ENCODE measurements at regions not wholly inside any gene's neighbourhood (a gene's known extent, or its start where the extent isn't known, plus 50 kb on each side); places are given as distances from the start of the nearest gene placed in this dataset.

DNA sequence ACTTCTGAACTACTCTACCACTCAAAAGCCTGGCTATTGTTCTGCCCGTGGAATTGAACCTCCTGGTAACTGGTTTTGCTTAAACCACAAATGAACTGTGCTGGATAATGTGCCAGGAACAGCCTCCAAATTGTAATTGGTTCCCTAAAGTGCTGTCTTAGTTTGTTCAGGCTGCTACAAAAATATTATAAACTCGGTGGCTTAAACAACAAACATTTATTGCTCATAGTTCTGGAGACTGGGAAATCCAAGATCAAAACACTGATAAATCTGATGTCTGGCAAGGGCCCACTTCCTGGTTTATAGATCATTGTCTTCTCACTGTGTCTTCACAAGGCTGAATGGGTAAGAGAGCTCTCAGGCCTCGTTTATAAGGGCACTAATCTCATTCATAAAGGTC, 149.2 kb upstream of the NCKAP5 start:
- DNase-seq (ENCODE audit: low read depth in 2 of 2, low spot score in 1 of 2), result no peak

- DNase-seq (ENCODE audit: low read depth in 2 of 2, low spot score in 1 of 2), result no peak
Measured at GRCh38 chr2:133718688-133719201, 150.5 kb upstream of the NCKAP5 start.

GRCh38 chr2:133720429-133720828, 152.2 kb upstream of the NCKAP5 start:
- no peak for DNase-seq (ENCODE audit: low read depth in 2 of 2, low spot score in 1 of 2)

DNA sequence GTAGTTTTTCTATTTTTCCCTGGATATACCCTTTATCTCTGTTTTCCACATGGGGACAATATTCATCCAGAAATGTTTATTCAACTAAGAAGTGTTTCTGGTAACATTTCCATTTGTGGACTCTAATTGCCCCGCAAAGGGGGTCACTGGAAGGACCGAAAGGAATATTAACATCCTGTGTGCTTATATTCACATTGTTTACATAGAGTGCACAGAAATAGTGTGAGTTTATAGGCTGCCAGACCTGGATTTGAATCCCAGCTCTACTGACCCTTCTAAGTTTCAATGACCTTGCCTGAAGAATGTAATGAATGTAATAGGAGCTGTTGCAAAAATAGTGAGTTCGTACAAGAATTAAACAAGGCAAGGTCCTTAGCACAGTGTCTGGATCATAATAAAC, 152.9 kb upstream of the NCKAP5 start:
- DNase-seq (ENCODE audit: low read depth in 2 of 2, low spot score in 1 of 2), result no peak

DNA sequence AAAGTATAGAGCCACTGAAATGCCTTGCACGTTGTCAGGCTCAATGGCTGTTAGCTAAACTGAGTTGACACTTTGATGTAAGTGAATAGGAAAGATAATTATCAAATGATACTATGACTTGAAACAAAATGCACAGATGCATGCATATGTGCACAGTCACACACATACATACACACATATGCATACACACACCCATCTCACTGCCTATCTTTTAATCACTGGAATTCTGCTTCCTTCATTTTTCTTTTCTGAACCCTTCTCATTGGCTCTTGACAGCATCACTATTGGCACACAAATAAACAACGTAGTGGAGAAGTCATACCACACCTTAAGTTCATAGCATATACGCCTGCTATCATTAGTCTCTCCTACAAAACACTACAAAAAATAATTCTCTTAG, 154.9 kb upstream of the NCKAP5 start:
- no peak for DNase-seq (ENCODE audit: low read depth in 2 of 2, low spot score in 1 of 2)

GRCh38 chr2:133726973-133727372, 158.7 kb upstream of the NCKAP5 start:
- DNase-seq (ENCODE audit: low read depth in 2 of 2, low spot score in 1 of 2), result no peak

DNA sequence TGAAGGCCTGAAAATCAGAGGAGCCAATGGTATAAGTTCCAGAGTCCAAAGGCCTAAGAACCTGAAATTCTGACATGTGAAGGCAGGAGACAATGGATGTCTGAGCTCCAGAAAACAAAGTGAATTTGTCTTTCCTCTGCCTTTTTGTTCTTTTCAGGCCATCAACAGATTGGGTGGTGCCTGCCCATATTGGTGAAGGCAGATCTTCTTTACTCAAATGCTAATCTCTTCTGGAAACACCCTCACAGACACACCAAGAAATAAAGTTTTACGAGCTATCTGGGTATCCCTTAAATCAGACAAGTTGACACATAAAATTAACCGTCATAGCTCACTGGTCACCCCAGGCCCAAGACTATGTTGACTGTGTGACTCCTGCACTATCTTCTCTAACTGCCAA, 163.8 kb upstream of the NCKAP5 start:
- no peak for DNase-seq (ENCODE audit: low read depth in 2 of 2, low spot score in 1 of 2)

GRCh38 chr2:133732982-133733900, 165.0 kb upstream of the NCKAP5 start:
- no peak for DNase-seq (ENCODE audit: low read depth in 2 of 2, low spot score in 1 of 2)

- DNase-seq (ENCODE audit: low read depth in 2 of 2, low spot score in 1 of 2), result no peak
Measured at GRCh38 chr2:133733901-133734255, 165.6 kb upstream of the NCKAP5 start.

GRCh38 chr2:133734716-133735495, 166.6 kb upstream of the NCKAP5 start:
- DNase-seq (ENCODE audit: low read depth in 2 of 2, low spot score in 1 of 2), result no peak

DNA sequence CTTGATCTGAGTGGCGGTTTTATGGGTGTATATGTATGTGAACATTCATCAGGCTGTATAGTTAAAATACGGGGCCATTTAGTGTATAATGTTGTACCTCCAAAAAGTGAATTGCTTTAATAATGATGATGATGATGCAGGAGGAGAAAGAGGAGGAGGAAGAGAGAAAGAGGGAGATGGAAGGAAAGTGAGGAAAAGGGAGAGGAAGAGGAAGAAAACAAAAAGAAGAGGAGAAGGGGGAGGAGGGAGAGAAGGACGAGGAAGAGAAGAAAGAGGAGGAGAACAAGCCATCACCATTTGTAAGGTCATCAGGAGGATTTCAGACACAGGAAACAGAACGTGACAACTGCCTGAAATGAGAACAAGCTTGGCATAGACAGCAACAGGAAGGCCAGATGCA, 168.4 kb upstream of the NCKAP5 start:
- no peak for DNase-seq (ENCODE audit: low read depth in 2 of 2, low spot score in 1 of 2)

GRCh38 chr2:133737242-133737993, 169.2 kb upstream of the NCKAP5 start:
- DNase-seq (ENCODE audit: low read depth in 2 of 2, low spot score in 1 of 2), result no peak

GRCh38 chr2:133739039-133739438, 170.8 kb upstream of the NCKAP5 start:
- DNase-seq (ENCODE audit: low read depth in 2 of 2, low spot score in 1 of 2), result no peak

GRCh38 chr2:133740500-133740899, 172.2 kb upstream of the NCKAP5 start:
- no peak for DNase-seq (ENCODE audit: low read depth in 2 of 2, low spot score in 1 of 2)

DNA sequence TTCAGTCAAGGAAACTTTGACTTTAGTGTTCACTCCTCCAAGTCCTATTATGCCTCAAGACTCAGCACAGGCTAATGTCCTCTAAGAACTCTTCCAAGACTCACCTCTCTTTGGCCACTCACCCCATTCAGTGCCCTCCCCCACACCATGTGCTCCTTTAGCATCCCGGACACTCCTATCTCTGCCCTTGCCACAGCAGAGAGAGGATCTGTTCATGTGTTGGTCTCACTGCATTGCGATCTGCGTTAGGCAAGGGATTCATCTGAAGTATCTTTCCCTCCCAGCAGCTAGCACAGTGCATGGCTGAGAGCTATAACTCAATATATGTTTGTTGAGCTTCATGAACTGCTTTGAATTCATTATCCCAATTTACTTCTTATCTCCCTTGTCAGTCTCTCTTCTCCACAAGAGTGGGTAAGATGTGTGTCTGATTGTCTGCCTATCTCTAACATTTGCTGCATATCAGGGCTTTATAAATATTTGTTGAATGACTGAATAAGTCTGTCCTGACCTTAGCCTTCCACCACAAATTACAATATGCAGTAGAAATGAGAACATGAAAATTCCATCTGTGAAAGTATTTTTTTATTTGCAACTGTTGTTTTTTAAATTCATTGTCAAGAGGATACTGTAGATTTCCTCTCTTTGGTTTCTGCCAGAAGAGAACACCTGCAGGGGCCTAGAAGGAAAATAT, 179.9 kb upstream of the NCKAP5 start:
- DNase-seq (ENCODE audit: low read depth in 2 of 2, low spot score in 1 of 2), result no peak

- no peak for DNase-seq (ENCODE audit: low read depth in 2 of 2, low spot score in 1 of 2)
Measured at GRCh38 chr2:133753665-133754064, 185.4 kb upstream of the NCKAP5 start.

- no peak for DNase-seq (ENCODE audit: low read depth in 2 of 2, low spot score in 1 of 2)
Measured at GRCh38 chr2:133755480-133756300, 187.4 kb upstream of the NCKAP5 start.

DNA sequence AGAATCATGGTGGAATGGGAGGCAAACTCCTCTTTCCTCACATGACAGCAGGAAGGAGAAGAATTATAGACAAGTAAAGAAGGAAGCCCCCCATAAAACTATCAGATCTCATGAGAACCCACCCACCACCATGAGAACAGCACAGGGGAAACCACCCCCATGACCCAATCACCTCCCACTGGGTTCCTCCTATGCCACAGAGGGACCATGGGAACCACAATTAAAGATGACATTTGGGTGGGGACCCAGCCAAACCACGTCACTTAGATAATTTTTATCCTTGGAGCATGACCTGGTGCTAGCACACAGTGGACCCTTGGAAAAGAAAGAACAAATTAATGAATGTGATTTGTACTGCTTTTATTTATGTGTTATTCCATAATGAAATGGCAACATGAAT, 188.6 kb upstream of the NCKAP5 start:
- DNase-seq (ENCODE audit: low read depth in 2 of 2, low spot score in 1 of 2), result no peak

DNA sequence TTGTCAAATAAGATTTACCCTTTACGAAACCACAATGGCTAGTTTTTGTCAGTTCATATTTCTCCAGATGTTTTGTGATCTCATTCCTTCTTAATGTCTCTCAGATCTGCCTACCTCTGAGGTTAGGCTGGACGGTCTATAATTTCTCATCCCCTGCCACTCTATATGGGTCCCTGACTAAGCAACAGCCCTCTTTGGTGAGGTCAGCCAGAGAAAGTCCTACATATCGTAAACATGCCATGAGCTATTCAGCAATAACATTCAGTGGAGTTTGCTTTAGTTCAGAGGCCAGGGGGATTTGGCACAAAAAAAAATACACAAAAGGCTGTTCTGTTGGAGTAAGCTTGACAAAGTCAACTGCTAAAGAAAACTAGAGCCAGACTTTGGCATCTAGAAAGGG, 192.1 kb upstream of the NCKAP5 start:
- DNase-seq (ENCODE audit: low read depth in 2 of 2, low spot score in 1 of 2), result no peak

DNA sequence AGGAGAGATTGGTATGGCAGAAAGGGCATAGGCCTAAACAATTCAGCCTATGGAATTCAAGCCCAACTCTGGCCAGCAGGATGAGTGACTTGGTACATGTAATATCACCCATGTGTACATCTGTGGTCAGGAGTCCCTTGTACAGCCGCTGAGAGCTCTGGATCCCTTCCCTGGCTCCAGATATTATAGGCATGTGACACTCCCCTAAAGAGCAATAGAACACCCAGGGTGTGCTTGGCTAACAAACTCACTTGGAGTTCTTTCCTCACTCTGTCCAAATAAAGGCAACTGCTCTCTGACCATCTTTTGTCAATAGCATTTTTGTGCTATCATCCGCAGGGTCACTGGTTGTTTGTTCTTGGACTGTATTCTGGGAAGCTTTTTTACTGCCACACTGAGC, 197.4 kb upstream of the NCKAP5 start:
- DNase-seq (ENCODE audit: low read depth in 2 of 2, low spot score in 1 of 2), result no peak

Measured in stimulated activated CD8-positive, alpha-beta memory T cell treated with anti-CD3 and anti-CD28 coated beads, Interleukin-4, amount 100 ng/mL, for 1 hour (primary cell).